ENCODE measurements at regions not wholly inside any gene's neighbourhood (a gene's known extent, or its start where the extent isn't known, plus 50 kb on each side); places are given as distances from the start of the nearest gene placed in this dataset.

DNA sequence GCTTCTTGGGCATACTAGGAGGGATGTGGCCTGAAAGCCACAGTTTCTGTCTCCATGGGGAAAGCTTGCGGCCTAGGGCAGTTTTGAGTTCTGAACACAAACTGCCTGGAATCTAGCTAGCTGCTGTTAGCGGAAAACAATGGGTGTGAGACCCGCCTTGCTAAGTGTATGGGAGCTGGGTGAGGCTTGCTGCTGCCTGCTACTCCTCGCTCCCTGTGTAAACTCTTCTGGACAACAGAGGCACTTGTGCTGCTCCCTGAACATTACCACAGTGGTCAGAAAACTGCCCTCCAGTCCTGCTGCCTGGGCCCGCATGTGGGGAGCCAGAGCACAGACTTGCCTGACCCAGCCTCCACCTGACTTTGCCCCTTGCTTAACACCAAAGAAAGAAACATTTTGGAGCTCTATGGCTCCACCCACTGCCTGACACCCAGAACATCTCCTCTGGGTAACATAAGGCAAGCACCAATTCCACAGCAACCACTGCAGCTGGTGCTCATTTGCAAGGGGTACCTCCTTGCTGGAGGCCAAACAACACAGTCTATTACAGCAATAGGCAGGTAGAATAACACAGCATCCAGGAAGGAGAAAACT, 766.3 kb upstream of the RAG2 start:
- no peak for FAIRE-seq
- no peak for DNase-seq (ENCODE audit: insufficient read length, low spot score)
- TF ChIP-seq, protein P1, sequence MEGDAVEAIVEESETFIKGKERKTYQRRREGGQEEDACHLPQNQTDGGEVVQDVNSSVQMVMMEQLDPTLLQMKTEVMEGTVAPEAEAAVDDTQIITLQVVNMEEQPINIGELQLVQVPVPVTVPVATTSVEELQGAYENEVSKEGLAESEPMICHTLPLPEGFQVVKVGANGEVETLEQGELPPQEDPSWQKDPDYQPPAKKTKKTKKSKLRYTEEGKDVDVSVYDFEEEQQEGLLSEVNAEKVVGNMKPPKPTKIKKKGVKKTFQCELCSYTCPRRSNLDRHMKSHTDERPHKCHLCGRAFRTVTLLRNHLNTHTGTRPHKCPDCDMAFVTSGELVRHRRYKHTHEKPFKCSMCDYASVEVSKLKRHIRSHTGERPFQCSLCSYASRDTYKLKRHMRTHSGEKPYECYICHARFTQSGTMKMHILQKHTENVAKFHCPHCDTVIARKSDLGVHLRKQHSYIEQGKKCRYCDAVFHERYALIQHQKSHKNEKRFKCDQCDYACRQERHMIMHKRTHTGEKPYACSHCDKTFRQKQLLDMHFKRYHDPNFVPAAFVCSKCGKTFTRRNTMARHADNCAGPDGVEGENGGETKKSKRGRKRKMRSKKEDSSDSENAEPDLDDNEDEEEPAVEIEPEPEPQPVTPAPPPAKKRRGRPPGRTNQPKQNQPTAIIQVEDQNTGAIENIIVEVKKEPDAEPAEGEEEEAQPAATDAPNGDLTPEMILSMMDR (IDR thresholded peaks at IDR 0.05; ENCODE audit: insufficient read depth, missing control alignments), result no peak

DNA sequence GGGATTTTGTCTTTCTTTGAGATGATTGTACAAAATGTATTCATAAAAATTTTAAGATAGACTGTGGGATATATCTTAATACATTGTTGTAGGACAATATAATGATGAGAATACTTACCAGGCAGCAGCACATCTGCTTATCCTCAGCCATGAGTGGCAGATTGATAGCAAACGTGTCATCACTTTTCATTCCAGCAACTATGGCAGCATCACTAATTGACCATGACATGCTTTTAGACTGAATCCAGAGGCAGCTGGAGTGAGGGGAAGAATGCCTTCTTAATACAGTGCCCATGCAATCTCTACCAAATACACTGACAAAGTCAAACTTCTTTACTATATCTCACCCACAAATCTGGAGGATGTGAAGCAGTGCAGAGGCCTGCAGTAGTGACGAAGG, 755.2 kb upstream of the RAG2 start:
- DNase-seq (ENCODE audit: insufficient read length, low spot score), result no peak
- no peak for FAIRE-seq
- TF ChIP-seq, protein P1 (IDR thresholded peaks at IDR 0.05; ENCODE audit: insufficient read depth, missing control alignments), result no peak

DNA sequence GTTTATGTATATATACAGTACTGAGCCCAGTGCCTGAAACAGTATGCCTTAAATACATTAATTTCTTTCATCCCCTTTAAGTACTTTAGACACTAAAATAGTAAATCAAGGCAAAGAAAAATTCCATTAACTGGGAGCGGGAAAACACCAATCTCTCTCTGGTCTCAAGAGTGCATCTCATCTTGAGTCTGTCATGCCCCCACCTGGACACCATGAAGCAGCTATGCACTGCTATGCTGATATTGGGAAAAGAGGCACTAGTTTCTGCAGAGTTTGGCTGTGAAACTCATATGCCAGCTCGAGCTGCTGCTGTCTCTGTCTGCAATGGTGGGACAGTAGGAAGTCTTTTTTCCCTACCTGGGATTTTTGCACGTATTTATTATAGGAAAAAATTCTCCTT, 754.4 kb upstream of the RAG2 start:
- no peak for DNase-seq (ENCODE audit: insufficient read length, low spot score)
- TF ChIP-seq, protein P1 (IDR thresholded peaks at IDR 0.05; ENCODE audit: insufficient read depth, missing control alignments), result no peak

DNA sequence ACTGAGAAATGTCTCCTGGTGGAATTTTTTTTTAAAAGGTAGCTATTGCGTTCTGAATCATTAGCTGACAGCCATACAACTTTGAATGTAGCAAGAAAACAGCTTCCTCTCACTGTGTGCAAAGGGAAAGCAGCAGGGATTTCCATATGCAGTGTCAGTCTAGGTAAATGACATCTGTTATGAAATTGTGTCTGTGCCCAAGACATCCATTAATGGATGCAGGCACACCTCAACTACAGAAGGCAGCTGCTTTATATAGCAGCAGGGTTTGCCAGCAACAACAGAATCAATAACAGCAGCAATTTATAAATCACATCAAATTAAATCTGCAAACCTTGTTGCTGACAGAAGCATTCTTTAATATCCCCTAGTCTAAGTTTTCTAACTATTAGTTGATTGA, 745.3 kb upstream of the RAG2 start:
- TF ChIP-seq, protein P1 (IDR thresholded peaks at IDR 0.05; ENCODE audit: insufficient read depth, missing control alignments), result no peak
- no peak for DNase-seq (ENCODE audit: insufficient read length, low spot score)
- no peak for FAIRE-seq

More for the DNA sequence above, 754.4 kb upstream of the RAG2 start:
- FAIRE-seq, result no peak

DNA sequence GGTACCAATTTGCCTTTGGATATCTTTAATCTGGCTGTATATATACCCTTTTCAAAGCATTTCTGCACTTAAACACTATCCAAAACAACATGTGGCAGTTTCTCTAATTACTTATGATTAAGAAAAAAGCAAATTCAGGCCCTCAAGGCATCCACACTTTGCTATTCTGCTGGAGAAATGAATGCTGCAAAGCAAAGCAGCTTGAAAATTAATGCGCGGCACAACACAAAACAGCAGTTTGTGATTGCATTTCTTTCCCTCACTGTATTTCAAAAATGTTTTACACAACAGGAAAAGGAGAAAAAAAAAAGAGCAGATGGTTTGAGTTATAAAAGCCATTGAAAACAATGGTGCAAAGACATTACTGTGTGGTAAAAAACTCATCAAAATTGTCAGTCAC, 738.4 kb upstream of the RAG2 start:
- FAIRE-seq, result no peak
- DNase-seq (ENCODE audit: insufficient read length, low spot score), result no peak
- TF ChIP-seq, protein P1 (IDR thresholded peaks at IDR 0.05; ENCODE audit: insufficient read depth, missing control alignments), result no peak

DNA sequence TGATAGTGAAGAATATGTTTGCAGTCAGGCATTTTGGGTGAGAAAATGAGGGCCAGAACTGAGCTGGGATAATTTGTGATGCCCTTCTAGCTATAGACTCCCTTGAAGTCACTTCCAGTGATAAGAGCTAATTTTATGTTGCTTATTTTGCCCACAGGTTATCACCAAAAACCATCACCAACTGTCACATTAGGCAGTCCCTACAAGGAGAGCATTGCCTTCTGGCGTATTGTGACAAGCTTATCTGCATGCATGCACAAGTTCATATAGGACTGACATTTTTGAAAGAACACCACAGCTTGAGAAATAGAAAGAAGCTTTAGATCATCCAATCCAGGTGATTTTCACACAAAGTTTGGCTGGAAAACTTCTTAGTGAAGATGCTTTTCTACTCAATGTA, 735.3 kb upstream of the RAG2 start:
- FAIRE-seq, result no peak

DNA sequence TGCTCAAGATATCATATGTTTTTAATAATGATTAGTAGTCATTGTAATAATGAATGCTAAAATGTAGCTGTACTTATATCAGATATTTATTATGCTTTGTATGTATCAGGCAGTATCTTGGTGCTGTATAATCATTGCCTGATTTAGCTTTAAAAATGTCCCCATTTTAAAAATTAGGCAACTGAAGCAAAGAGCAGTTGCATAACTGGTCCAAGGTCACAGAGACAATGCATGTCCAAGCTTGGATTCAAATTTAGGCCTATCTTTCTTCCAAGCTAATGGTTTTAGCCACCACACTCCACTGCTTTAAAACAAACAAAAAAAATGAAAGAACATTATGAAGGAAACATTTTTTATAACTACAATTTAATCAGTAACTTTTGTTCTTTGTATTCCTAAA, 725.8 kb upstream of the RAG2 start:
- TF ChIP-seq, protein P1 (IDR thresholded peaks at IDR 0.05; ENCODE audit: insufficient read depth, missing control alignments), result no peak
- DNase-seq (ENCODE audit: insufficient read length, low spot score) (no peak), FAIRE-seq (no peak)

More for the DNA sequence above, 735.3 kb upstream of the RAG2 start:
- TF ChIP-seq, protein P1 (IDR thresholded peaks at IDR 0.05; ENCODE audit: insufficient read depth, missing control alignments), result no peak
- DNase-seq (ENCODE audit: insufficient read length, low spot score), result no peak
